Fibroblast of skin of right quadriceps (primary cell): ENCODE measurements at regions not wholly inside any gene's neighbourhood (a gene's known extent, or its start where the extent isn't known, plus 50 kb on each side); places are given as distances from the start of the nearest gene placed in this dataset.

Experiments used
- DNase-seq: peaks from one replicate; pipeline ENCODE4 v3.0.0-alpha.2; 2013

- no peak for DNase-seq
These were observed 139.0 kb downstream of the ZDHHC20 start for GRCh38 chr13:21319869-21320641.

GRCh38 chr13:21320642-21321034 lies 138.5 kb downstream of the ZDHHC20 start:
- no peak for DNase-seq

GRCh38 chr13:21321269-21321668 lies 137.8 kb downstream of the ZDHHC20 start:
- no peak for DNase-seq

- DNase-seq, result no peak
These were observed 136.7 kb downstream of the ZDHHC20 start for GRCh38 chr13:21322327-21322965.
